ENCODE measurements at regions not wholly inside any gene's neighbourhood (a gene's known extent, or its start where the extent isn't known, plus 50 kb on each side); places are given as distances from the start of the nearest gene placed in this dataset.

DNA sequence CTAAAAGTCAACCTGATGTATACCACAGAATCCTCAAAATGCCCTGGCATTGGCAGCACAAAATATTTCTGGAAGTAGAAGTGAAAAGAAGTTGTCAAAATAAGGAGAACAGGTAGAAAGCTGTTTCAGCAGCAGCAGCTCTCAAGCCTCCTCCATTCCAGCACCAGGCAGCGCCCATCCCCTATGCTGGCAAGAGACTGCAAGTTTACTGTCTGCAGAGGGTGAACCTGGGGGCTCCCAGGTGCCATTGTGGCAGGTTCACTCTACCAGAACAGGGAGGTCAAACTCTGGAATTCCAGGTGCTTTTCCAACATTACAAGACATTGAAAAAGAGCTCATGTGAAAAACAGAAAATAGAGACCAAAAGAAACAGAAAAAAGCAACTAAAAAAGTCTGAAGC lies 128.8 kb upstream of the CTTNBP2NL start:
- TF ChIP-seq, protein P1, sequence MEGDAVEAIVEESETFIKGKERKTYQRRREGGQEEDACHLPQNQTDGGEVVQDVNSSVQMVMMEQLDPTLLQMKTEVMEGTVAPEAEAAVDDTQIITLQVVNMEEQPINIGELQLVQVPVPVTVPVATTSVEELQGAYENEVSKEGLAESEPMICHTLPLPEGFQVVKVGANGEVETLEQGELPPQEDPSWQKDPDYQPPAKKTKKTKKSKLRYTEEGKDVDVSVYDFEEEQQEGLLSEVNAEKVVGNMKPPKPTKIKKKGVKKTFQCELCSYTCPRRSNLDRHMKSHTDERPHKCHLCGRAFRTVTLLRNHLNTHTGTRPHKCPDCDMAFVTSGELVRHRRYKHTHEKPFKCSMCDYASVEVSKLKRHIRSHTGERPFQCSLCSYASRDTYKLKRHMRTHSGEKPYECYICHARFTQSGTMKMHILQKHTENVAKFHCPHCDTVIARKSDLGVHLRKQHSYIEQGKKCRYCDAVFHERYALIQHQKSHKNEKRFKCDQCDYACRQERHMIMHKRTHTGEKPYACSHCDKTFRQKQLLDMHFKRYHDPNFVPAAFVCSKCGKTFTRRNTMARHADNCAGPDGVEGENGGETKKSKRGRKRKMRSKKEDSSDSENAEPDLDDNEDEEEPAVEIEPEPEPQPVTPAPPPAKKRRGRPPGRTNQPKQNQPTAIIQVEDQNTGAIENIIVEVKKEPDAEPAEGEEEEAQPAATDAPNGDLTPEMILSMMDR (IDR thresholded peaks at IDR 0.05; ENCODE audit: unreplicated experiment) = no peak
- H3K36me3 Mint-ChIP-seq (ENCODE audit: low read depth, unreplicated experiment) = no peaks in the 10 kb centered on the region
- peaks cover 2% of the 10 kb centered on the region for H3K27me3 Mint-ChIP-seq (ENCODE audit: unreplicated experiment)
- no peak for DNase-seq (ENCODE audit: low spot score)
- H3K4me1 Mint-ChIP-seq (ENCODE audit: unreplicated experiment) = peaks cover 28% of the 10 kb centered on the region
- no peaks in the 10 kb centered on the region for H3K9me3 Mint-ChIP-seq (ENCODE audit: unreplicated experiment)
- H3K4me3 Mint-ChIP-seq (ENCODE audit: unreplicated experiment) = no peak overlapping the region
- H3K27ac Mint-ChIP-seq (ENCODE audit: unreplicated experiment) = no peak overlapping the region

DNA sequence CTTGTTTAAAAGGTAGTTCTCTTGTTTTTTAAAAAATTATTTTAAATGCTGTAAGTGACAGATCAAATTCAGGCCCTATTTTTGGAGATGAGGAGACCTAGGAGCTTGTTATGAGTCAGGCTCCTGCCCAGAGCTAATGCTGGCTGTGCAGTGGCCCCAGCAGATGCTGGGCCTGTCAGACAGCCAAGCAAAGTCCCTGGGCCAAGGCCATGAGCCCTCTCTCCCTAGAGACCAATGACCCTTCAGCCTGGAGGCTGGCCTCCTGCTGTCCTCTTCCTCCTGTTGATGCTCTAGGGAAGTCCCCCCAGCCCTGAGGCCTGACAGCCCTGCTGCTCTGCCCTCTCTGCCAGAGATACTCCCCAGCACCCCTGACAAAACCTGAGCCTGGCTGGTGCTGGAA lies 128.1 kb upstream of the CTTNBP2NL start:
- TF ChIP-seq, protein P1 (IDR thresholded peaks at IDR 0.05; ENCODE audit: unreplicated experiment) = no peak
- H3K9me3 Mint-ChIP-seq (ENCODE audit: unreplicated experiment) = no peaks in the 10 kb centered on the region
- H3K4me1 Mint-ChIP-seq (ENCODE audit: unreplicated experiment) = peaks cover 28% of the 10 kb centered on the region
- peaks cover 2% of the 10 kb centered on the region for H3K27me3 Mint-ChIP-seq (ENCODE audit: unreplicated experiment)
- H3K4me3 Mint-ChIP-seq (ENCODE audit: unreplicated experiment) = no peak overlapping the region
- no peaks in the 10 kb centered on the region for H3K36me3 Mint-ChIP-seq (ENCODE audit: low read depth, unreplicated experiment)
- DNase-seq (ENCODE audit: low spot score) = no peak
- no peak overlapping the region for H3K27ac Mint-ChIP-seq (ENCODE audit: unreplicated experiment)

DNA sequence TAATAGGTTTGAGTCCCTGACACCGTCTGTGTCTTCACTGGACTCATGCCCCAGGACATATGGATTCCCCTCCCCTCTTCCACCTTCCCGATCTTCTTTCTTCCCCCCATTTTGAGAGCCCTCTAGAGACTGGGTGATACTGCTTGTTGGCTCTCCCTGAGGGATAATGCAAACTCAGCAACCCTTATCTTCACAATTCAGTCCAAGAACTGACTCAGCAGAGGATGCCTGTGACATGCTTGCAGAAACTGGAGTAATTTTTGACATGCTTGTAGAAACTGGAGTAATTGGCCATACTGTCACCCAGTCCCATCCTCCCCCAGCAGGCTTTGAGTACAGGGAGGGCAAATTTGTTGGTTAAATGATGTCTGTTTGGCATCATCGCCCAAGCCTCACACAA lies 127.6 kb upstream of the CTTNBP2NL start:
- H3K27ac Mint-ChIP-seq (ENCODE audit: unreplicated experiment) = no peak overlapping the region
- peaks cover 27% of the 10 kb centered on the region for H3K4me1 Mint-ChIP-seq (ENCODE audit: unreplicated experiment)
- H3K36me3 Mint-ChIP-seq (ENCODE audit: low read depth, unreplicated experiment) = no peaks in the 10 kb centered on the region
- DNase-seq (ENCODE audit: low spot score) = no peak
- no peaks in the 10 kb centered on the region for H3K9me3 Mint-ChIP-seq (ENCODE audit: unreplicated experiment)
- H3K4me3 Mint-ChIP-seq (ENCODE audit: unreplicated experiment) = no peak overlapping the region
- peaks cover 2% of the 10 kb centered on the region for H3K27me3 Mint-ChIP-seq (ENCODE audit: unreplicated experiment)
- TF ChIP-seq, protein P1 (IDR thresholded peaks at IDR 0.05; ENCODE audit: unreplicated experiment) = no peak

DNA sequence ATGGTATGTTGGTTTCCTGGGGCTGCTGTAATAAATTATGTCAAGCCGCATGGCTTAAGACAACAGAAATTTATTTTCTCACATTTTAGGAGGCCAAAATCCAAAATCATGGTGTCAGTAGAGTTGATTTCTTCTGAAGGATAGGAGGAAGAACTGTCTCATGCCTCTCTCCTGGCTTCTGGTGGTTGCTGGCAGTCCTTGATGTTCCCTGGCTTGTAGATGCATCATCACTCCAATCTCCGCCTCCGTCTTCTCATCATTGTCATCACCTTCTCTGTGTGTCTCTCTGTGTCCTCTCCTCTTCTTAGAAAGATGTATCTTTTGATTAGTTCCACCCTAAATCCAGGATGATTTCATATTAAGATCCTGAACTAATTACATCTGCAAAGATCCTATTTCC lies 124.7 kb upstream of the CTTNBP2NL start:
- Mint-ChIP-seq H3K27ac (ENCODE audit: unreplicated experiment) (no peak overlapping the region), H3K4me3 (ENCODE audit: unreplicated experiment) (no peak overlapping the region), H3K4me1 (ENCODE audit: unreplicated experiment) (peaks cover 5% of the 10 kb centered on the region), H3K27me3 (ENCODE audit: unreplicated experiment) (no peaks in the 10 kb centered on the region), H3K9me3 (ENCODE audit: unreplicated experiment) (no peaks in the 10 kb centered on the region), H3K36me3 (ENCODE audit: low read depth, unreplicated experiment) (no peaks in the 10 kb centered on the region)
- TF ChIP-seq, protein P1 (IDR thresholded peaks at IDR 0.05; ENCODE audit: unreplicated experiment) = no peak
- no peak for DNase-seq (ENCODE audit: low spot score)

DNA sequence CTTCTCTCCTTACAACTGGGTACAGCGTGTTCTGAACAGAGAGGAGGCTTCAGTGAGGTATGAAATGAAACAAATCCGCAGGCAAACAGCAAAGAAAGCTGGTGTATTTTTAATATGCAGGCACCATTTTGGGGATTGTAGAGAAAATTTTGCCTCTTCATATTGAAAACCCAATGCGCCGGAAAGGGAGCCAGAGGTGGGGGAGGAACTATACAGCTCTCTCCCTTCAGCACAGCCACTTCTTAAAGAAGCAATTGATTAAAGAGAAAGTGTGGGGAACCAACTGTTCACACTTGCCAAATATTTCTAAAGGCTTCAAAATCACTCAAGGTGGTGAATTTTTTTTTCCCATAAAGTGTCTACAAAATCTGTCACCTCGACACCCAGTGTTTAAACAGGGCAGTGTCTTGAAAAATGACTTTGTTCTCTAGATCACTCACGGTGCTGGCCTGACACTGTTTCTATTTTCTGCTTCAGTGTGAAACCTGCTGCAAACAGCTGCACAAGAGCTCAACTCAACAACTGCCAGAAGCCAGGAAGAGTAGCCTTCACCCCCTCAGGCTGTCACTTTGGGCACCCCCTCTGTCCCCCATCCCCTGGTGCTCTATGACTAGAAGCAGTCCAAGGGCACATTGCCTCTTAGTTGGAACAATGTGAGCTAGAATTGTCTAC lies 123.8 kb upstream of the CTTNBP2NL start:
- Mint-ChIP-seq H3K27me3 (ENCODE audit: unreplicated experiment) (no peaks in the 10 kb centered on the region), H3K4me3 (ENCODE audit: unreplicated experiment) (no peak overlapping the region)
- TF ChIP-seq, protein P1 (IDR thresholded peaks at IDR 0.05; ENCODE audit: unreplicated experiment) = no peak

More for the DNA sequence above, 123.8 kb upstream of the CTTNBP2NL start:
- Mint-ChIP-seq H3K4me1 (ENCODE audit: unreplicated experiment) (no peaks in the 10 kb centered on the region), H3K36me3 (ENCODE audit: low read depth, unreplicated experiment) (no peaks in the 10 kb centered on the region), H3K9me3 (ENCODE audit: unreplicated experiment) (no peaks in the 10 kb centered on the region), H3K27ac (ENCODE audit: unreplicated experiment) (no peak overlapping the region)
- no peak for DNase-seq (ENCODE audit: low spot score)

All from endothelial cell (in vitro differentiated cells).